ENCODE measurements at regions not wholly inside any gene's neighbourhood (a gene's known extent, or its start where the extent isn't known, plus 50 kb on each side); places are given as distances from the start of the nearest gene placed in this dataset.
A peak's percentile ranks its signal among the peaks of the same experiment; 100 is the strongest.

GRCh38 chr9:93820667-93821306 is 134.4 kb downstream of the BARX1 start:
- Histone ChIP-seq H3K4me3 (no peak overlapping the region), H3K36me3 (replicated peaks) (no peaks in the 10 kb centered on the region), H3K27me3 (ENCODE audit: low read depth) (peaks cover 6% of the 10 kb centered on the region; the same call in 1 of the 2 replicates), H3K4me1 (no peaks in the 10 kb centered on the region), H3K9me3 (no peaks in the 10 kb centered on the region)
- in situ Hi-C loops (cut with MboI; ENCODE audit: low sequenced_read_pairs), result loop anchor here (10.0 kb wide), 1 partner anchor 144 kb away; no protein-coding TSS in a partner anchor
- peak in 1 of 2 experiments; percentile 41 for DNase-seq (ENCODE audit: low spot score in 2 of 2)

DNA sequence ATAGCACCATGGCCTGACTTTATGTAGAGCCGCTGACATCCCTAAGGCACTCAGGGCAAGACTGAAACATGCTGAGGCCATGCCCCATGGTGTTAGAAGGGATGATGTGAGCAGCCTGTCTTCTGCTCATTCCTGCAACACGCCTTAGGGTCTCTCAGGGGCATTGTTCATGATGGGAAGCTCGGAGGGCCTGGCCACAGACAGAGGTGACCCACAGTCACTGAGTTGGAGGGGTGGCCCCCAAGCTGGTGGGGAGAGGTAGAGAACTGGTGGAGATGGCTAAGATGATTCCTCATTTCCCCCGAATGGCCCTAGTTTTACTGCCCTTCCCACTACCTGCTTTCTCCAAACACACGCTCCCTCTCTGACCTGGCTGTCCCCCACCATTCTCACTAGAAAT is 135.2 kb downstream of the BARX1 start:
- Histone ChIP-seq H3K9me3 (no peaks in the 10 kb centered on the region), H3K27me3 (ENCODE audit: low read depth) (peaks cover 6% of the 10 kb centered on the region; the same call in 1 of the 2 replicates), H3K4me1 (no peaks in the 10 kb centered on the region), H3K4me3 (no peak overlapping the region), H3K36me3 (replicated peaks) (no peaks in the 10 kb centered on the region)
- in situ Hi-C loops (cut with MboI; ENCODE audit: low sequenced_read_pairs), result loop anchor here (10.0 kb wide), 1 partner anchor 145 kb away; no protein-coding TSS in a partner anchor
- no peak for DNase-seq (ENCODE audit: low spot score in 2 of 2)

DNA sequence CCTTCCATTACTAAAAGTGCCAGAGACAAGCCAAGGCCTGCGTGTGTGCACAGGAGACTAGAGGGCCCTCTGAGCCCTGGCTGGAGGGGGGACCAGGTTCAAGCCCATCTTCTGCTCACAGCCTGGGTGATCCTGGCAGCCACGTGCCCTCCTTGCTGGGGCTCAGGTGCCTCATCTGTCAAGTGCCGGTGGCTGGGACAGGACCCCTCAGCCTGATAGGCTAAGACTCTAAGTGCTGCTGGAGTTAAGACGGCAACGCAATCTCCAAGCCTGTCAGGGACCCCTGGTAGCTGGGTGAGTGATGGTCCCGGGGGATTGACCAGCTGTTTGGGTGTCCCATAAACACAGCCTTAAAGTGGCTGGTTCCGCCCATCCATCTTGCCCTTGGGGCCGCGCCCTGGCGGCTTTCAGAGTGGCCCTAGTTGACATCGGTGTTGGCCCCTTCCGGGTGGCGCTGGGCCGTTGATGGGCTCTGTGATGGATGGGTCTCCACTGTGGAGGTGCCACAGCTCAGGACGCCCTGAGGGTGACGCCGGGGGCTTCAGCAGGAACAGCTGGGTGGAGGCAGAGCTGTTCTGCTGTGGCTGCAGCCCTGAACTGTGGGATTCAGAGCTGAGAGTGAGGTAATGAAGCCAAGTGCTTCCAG is 136.2 kb downstream of the BARX1 start:
- in situ Hi-C loops (cut with MboI; ENCODE audit: low sequenced_read_pairs), result no loop called here
- no peak for DNase-seq (ENCODE audit: low spot score in 2 of 2)
- Histone ChIP-seq H3K36me3 (replicated peaks) (no peaks in the 10 kb centered on the region), H3K9me3 (no peaks in the 10 kb centered on the region), H3K27me3 (ENCODE audit: low read depth) (peaks cover 6% of the 10 kb centered on the region; the same call in 1 of the 2 replicates), H3K4me1 (no peaks in the 10 kb centered on the region), H3K4me3 (no peak overlapping the region)

DNA sequence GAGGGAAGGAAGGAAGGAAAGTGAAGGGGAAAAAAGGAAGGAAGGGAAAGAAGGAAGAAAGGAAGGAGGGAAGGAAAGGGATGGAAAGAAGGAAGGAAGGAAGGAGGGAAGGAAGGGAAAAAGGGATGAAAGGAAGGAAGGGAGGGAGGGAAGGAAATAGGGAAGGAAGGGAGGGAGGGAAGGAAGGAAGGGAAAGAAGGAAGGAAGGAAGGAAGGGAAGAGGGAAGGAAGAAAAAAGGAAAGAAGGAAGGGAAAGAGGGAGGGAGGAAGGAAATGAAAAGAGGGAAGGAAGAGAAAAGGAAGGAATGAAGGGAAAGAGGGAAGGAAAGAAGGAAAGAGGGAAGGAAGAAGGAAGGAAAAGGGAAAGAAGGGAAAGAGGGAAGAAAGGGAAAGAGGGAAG is 136.9 kb downstream of the BARX1 start:
- in situ Hi-C loops (cut with MboI; ENCODE audit: low sequenced_read_pairs), result no loop called here
- Histone ChIP-seq H3K4me3 (no peak overlapping the region), H3K27me3 (ENCODE audit: low read depth) (peaks cover 6% of the 10 kb centered on the region; the same call in 1 of the 2 replicates), H3K9me3 (no peaks in the 10 kb centered on the region), H3K4me1 (no peaks in the 10 kb centered on the region), H3K36me3 (replicated peaks) (no peaks in the 10 kb centered on the region)
- DNase-seq (ENCODE audit: low spot score in 2 of 2), result no peak

DNA sequence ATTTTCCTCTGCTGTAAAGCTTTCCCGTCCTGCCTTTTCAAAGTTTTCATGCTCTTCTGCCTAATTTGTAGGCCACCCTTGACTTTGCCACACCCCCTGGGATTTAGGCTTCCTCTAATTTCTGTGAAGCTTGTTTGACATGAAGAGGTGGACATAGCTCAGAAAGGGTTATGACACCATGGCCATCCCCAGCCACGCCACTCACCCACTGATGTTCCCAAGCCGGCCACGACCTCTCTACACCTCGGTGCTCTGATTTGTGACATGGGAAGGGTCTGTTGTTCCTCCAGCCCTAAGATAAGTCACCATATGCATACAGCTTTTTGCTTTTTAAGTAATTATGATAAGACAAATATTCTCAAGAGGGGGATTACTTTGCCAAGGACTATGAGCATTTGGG is 139.5 kb downstream of the BARX1 start:
- no peaks in the 10 kb centered on the region for H3K4me1 ChIP-seq
- H3K9me3 ChIP-seq, result no peaks in the 10 kb centered on the region
- in situ Hi-C loops (cut with MboI; ENCODE audit: low sequenced_read_pairs), result no loop called here
- DNase-seq (ENCODE audit: low spot score in 2 of 2), result no peak
- H3K27me3 ChIP-seq (ENCODE audit: low read depth), result peaks cover 6% of the 10 kb centered on the region; the same call in 1 of the 2 replicates
- H3K4me3 ChIP-seq, result no peak overlapping the region
- H3K36me3 ChIP-seq (replicated peaks), result no peaks in the 10 kb centered on the region

DNA sequence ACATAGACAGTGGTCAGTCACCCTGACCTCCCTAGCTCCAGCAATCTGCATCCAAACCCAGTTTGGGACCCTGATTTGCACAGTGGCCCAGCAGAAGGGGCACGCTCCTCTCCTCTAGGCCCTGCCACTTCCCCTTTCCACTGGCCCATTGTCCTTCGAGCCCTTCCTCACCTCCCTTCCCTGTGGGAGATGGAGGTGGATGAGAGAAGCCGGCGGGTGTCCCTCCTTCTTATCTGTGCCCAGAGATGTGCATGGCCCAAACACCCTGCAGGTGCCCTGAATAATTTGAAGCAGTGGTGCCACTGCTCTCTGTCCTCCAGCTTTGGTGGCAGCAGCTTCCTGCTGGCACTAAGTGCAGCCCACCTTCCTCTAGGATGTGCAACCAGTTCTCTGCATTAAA is 140.0 kb downstream of the BARX1 start:
- in situ Hi-C loops (cut with MboI; ENCODE audit: low sequenced_read_pairs), result no loop called here
- no peaks in the 10 kb centered on the region for H3K4me1 ChIP-seq
- no peaks in the 10 kb centered on the region for H3K9me3 ChIP-seq
- H3K4me3 ChIP-seq, result no peak overlapping the region
- peaks cover 6% of the 10 kb centered on the region; the same call in 1 of the 2 replicates for H3K27me3 ChIP-seq (ENCODE audit: low read depth)
- H3K36me3 ChIP-seq (replicated peaks), result no peaks in the 10 kb centered on the region
- DNase-seq (ENCODE audit: low spot score in 2 of 2), result no peak

GRCh38 chr9:93814077-93814956 is 140.8 kb downstream of the BARX1 start:
- H3K36me3 ChIP-seq (replicated peaks), result no peaks in the 10 kb centered on the region
- H3K4me1 ChIP-seq, result no peaks in the 10 kb centered on the region
- in situ Hi-C loops (cut with MboI; ENCODE audit: low sequenced_read_pairs), result no loop called here
- no peak for DNase-seq (ENCODE audit: low spot score in 2 of 2)
- peaks cover 6% of the 10 kb centered on the region; the same call in 1 of the 2 replicates for H3K27me3 ChIP-seq (ENCODE audit: low read depth)
- no peaks in the 10 kb centered on the region for H3K9me3 ChIP-seq
- H3K4me3 ChIP-seq, result no peak overlapping the region

DNA sequence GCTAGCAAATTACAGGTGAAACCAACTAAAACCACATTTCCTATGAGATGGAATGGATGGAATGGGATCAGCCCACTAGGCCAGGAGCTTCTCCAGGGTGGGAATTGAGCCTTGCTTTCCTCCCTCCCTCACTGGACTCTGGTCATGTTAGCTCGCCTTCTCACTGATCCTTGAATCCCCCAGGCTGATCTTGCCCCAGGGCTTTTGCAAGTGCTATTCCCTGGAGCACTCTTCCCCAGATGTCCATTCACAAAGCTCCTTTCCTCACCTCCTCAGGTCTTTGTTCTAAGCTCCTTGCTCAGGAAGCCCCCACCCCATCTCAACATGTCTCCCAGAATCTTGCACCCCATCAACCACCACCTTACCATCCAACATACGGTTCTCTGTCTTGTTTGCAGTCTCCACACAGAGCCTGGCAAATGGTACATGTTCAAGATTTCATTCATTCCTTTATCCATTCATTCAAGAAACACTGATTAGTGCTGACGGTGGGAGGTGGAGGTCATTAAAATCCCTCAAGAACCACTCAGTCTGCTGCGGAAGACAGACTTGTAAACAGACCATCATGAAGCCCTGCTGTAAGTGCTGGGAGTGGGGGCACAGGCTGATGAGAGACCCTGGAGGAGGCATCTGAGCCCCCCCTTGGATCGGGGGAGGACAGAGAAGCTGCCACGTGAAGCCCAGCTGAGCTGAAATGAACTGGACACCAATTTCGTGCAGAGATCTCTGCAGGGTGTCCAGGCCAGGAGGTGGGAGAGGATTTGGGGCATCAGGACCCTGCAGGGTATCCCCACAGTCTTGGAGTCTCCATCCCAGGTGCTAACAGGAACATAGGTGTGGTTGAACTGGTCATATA is 141.7 kb downstream of the BARX1 start:
- Histone ChIP-seq H3K4me3 (no peak overlapping the region), H3K36me3 (replicated peaks) (no peaks in the 10 kb centered on the region), H3K4me1 (no peaks in the 10 kb centered on the region), H3K27me3 (ENCODE audit: low read depth) (peaks cover 6% of the 10 kb centered on the region; the same call in 1 of the 2 replicates), H3K9me3 (no peaks in the 10 kb centered on the region)
- in situ Hi-C loops (cut with MboI; ENCODE audit: low sequenced_read_pairs), result no loop called here
- no peak for DNase-seq (ENCODE audit: low spot score in 2 of 2)

- Histone ChIP-seq H3K9me3 (no peaks in the 10 kb centered on the region), H3K4me1 (no peaks in the 10 kb centered on the region), H3K36me3 (replicated peaks) (no peaks in the 10 kb centered on the region), H3K27me3 (ENCODE audit: low read depth) (peaks cover 5% of the 10 kb centered on the region; the same call in 1 of the 2 replicates), H3K4me3 (no peak overlapping the region)
- DNase-seq (ENCODE audit: low spot score in 2 of 2), result no peak
- in situ Hi-C loops (cut with MboI; ENCODE audit: low sequenced_read_pairs), result no loop called here
Measured at GRCh38 chr9:93812410-93812668, 142.8 kb downstream of the BARX1 start.

DNA sequence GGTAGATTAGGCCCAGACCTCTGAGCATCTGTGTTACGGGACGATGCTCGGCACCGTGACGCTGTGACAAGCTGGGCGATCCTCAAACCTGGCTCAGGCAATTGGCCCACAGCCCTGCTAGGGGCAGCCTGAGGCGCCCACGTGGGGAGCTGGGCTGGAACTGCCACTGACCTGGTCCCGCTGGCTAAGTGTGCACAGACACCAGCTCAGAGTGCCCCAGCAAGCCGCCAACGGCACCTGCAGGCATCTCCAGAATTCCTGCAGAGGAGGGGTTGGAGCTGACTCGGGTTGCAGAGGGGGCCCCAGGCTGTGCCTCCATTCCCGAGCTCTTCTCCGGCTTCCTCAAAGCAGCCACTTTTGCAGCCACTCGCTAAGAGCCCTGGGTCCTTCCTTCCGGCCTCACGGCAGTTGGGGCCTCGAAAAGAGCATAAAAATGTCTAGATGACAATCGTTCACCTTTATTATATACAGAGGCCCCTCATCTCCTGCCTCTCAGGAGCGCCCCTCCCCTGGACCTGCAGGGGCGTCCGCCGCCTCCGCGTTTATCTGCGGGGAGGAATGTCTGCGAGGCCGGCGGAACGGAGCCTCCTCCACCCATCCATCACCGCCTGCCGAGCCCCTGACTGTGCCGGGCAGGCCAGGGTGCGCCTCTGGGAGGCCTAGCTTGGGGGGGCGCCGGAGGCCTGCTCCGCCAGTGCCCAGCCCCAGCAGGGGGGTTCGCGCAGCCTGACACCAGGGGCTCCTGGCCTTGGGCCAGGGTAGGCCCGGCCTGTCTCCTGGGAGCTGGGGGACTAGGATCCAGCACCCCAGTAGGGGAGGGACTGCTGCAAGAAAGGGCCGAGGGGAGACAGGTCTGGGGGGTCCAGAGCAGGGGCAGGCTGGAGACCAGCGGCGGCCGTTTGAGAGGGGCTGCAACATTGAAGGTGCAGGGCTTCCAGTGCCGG is 144.9 kb downstream of the BARX1 start:
- in situ Hi-C loops (cut with MboI; ENCODE audit: low sequenced_read_pairs), result no loop called here
- H3K36me3 ChIP-seq (replicated peaks), result no peaks in the 10 kb centered on the region
- H3K4me3 ChIP-seq, result no peak overlapping the region
- peaks cover 3% of the 10 kb centered on the region; the same call in 1 of the 2 replicates for H3K27me3 ChIP-seq (ENCODE audit: low read depth)
- no peak for DNase-seq (ENCODE audit: low spot score in 2 of 2)
- no peaks in the 10 kb centered on the region for H3K9me3 ChIP-seq
- H3K4me1 ChIP-seq, result no peaks in the 10 kb centered on the region

DNA sequence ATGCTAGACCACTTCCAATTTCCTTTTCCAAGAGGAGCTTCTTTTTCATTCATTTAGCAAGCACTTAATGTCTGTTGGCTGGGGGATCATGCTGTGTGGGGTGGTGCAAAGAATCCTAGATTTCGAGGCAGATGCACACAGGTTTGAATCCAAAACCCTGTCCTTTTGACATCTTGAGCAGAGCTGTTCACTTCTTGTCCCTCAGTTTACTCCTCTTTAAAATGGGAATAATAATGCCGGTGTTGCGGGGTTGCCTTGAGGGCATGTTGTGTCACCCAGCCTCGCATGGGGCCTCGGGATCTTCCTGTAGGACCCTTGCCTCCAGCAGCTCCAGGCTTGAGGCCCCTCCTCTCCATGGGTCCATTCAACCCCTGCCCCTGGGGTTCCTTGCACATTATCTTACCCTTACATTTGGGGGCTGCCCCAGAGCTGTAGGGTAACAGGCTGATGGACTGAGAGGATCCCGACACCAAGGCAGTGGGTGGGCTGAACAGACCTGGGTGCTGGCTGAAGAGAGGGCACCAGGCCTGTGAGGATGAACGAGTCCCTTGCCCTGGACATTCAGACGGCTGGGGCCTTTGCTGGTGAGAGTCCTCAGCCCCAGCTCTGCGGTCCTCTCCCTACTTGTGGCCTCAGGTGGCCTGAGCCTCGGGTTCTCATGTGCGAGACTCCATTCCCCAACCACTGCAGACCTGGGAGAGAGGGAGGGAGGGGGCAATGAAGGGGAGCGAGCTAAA is 145.8 kb downstream of the BARX1 start:
- Histone ChIP-seq H3K4me3 (no peak overlapping the region), H3K4me1 (no peaks in the 10 kb centered on the region), H3K27me3 (ENCODE audit: low read depth) (peaks cover 3% of the 10 kb centered on the region; the same call in 1 of the 2 replicates), H3K36me3 (replicated peaks) (no peaks in the 10 kb centered on the region), H3K9me3 (no peaks in the 10 kb centered on the region)
- no peak for DNase-seq (ENCODE audit: low spot score in 2 of 2)
- in situ Hi-C loops (cut with MboI; ENCODE audit: low sequenced_read_pairs), result no loop called here

Data from HAP-1 (cell line).